ENCODE measurements at regions not wholly inside any gene's neighbourhood (a gene's known extent, or its start where the extent isn't known, plus 50 kb on each side); places are given as distances from the start of the nearest gene placed in this dataset.
A peak's percentile ranks its signal among the peaks of the same experiment; 100 is the strongest.

GRCh38 chr17:71985111-71986039 lies 135.4 kb upstream of the SOX9 start:
- Mint-ChIP-seq H3K36me3 (ENCODE audit: low read depth) (no peaks in the 10 kb centered on the region), H3K4me1 (peaks cover 6% of the 10 kb centered on the region), H3K27ac (no peak overlapping the region), H3K9me3 (ENCODE audit: low read depth) (peaks cover 19% of the 10 kb centered on the region), H3K4me3 (no peak overlapping the region), H3K27me3 (peaks cover 2% of the 10 kb centered on the region)
- intact Hi-C loops (cut with DNase I, micrococcal nuclease): no loop called here
- POLR2A ChIA-PET: no interaction called here
- CTCF ChIA-PET: interaction anchor here (0.6 kb wide), 1 partner anchor 103 kb away, joined by 3 read pairs; no protein-coding TSS in a partner anchor
- no peak for DNase-seq
- ATAC-seq: no peak

GRCh38 chr17:71986886-71987285 lies 133.9 kb upstream of the SOX9 start:
- ChIA-PET POLR2A (no interaction called here), CTCF (no interaction called here)
- Mint-ChIP-seq H3K4me3 (no peak overlapping the region), H3K9me3 (ENCODE audit: low read depth) (peaks cover 14% of the 10 kb centered on the region), H3K4me1 (peaks cover 6% of the 10 kb centered on the region), H3K36me3 (ENCODE audit: low read depth) (no peaks in the 10 kb centered on the region), H3K27ac (no peak overlapping the region), H3K27me3 (peaks cover 2% of the 10 kb centered on the region)
- intact Hi-C loops (cut with DNase I, micrococcal nuclease): no loop called here
- ATAC-seq: no peak
- DNase-seq: no peak

- H3K36me3 Mint-ChIP-seq (ENCODE audit: low read depth): no peaks in the 10 kb centered on the region
- peaks cover 6% of the 10 kb centered on the region for H3K4me1 Mint-ChIP-seq
- ATAC-seq (no peak), DNase-seq (no peak)
- CTCF ChIA-PET: no interaction called here
- POLR2A ChIA-PET: no interaction called here
- intact Hi-C loops (cut with DNase I, micrococcal nuclease): no loop called here
- H3K4me3 Mint-ChIP-seq: no peak overlapping the region
- peaks cover 2% of the 10 kb centered on the region for H3K27me3 Mint-ChIP-seq
- H3K27ac Mint-ChIP-seq: no peak overlapping the region
- peaks cover 14% of the 10 kb centered on the region for H3K9me3 Mint-ChIP-seq (ENCODE audit: low read depth)
Observed at GRCh38 chr17:71987634-71988033, 133.2 kb upstream of the SOX9 start.

- CTCF ChIA-PET: interaction anchor here (0.9 kb wide), 1 partner anchor 23 kb away, joined by 3 read pairs; no protein-coding TSS in a partner anchor
- POLR2A ChIA-PET: no interaction called here
- Mint-ChIP-seq H3K4me1 (no peaks in the 10 kb centered on the region), H3K36me3 (ENCODE audit: low read depth) (no peaks in the 10 kb centered on the region), H3K27ac (no peak overlapping the region), H3K4me3 (no peak overlapping the region), H3K27me3 (peaks cover 2% of the 10 kb centered on the region), H3K9me3 (ENCODE audit: low read depth) (peaks cover 8% of the 10 kb centered on the region)
- ATAC-seq: no peak
- DNase-seq: no peak
- intact Hi-C loops (cut with DNase I, micrococcal nuclease): no loop called here
Observed at GRCh38 chr17:71989117-71989516, 131.7 kb upstream of the SOX9 start.

- H3K27ac Mint-ChIP-seq: no peak overlapping the region
- ChIA-PET POLR2A (no interaction called here), CTCF (no interaction called here)
- no peaks in the 10 kb centered on the region for H3K4me1 Mint-ChIP-seq
- DNase-seq: no peak
- H3K36me3 Mint-ChIP-seq (ENCODE audit: low read depth): no peaks in the 10 kb centered on the region
- no peak for ATAC-seq
- peaks cover 1% of the 10 kb centered on the region for H3K9me3 Mint-ChIP-seq (ENCODE audit: low read depth)
- H3K4me3 Mint-ChIP-seq: no peak overlapping the region
- no peaks in the 10 kb centered on the region for H3K27me3 Mint-ChIP-seq
- intact Hi-C loops (cut with DNase I, micrococcal nuclease): loop anchor here in 1 of 2 experiments (10.0 kb wide), 1 partner anchor 59 kb away; no protein-coding TSS in a partner anchor
Observed at GRCh38 chr17:71993363-71993762, 127.5 kb upstream of the SOX9 start.

- ChIA-PET POLR2A (no interaction called here), CTCF (no interaction called here)
- DNase-seq (no peak), ATAC-seq (no peak)
- H3K27me3 Mint-ChIP-seq: no peaks in the 10 kb centered on the region
- intact Hi-C loops (cut with DNase I, micrococcal nuclease): loop anchor here in 1 of 2 experiments (10.0 kb wide), 1 partner anchor 61 kb away; no protein-coding TSS in a partner anchor
- H3K4me1 Mint-ChIP-seq: no peaks in the 10 kb centered on the region
- H3K4me3 Mint-ChIP-seq: no peak overlapping the region
- no peaks in the 10 kb centered on the region for H3K36me3 Mint-ChIP-seq (ENCODE audit: low read depth)
- no peak overlapping the region for H3K27ac Mint-ChIP-seq
- H3K9me3 Mint-ChIP-seq (ENCODE audit: low read depth): peaks cover 1% of the 10 kb centered on the region
Observed at GRCh38 chr17:71995590-71995989, 125.2 kb upstream of the SOX9 start.

- Mint-ChIP-seq H3K4me3 (no peak overlapping the region), H3K4me1 (peaks cover 3% of the 10 kb centered on the region), H3K27ac (no peak overlapping the region), H3K9me3 (ENCODE audit: low read depth) (no peaks in the 10 kb centered on the region), H3K36me3 (ENCODE audit: low read depth) (no peaks in the 10 kb centered on the region), H3K27me3 (peaks cover 2% of the 10 kb centered on the region)
- ChIA-PET POLR2A (no interaction called here), CTCF (interaction anchor here (0.5 kb wide), 1 partner anchor 1078 kb away, joined by 4 read pairs; no protein-coding TSS in a partner anchor)
- DNase-seq (no peak), ATAC-seq (peak; percentile 26)
- intact Hi-C loops (cut with DNase I, micrococcal nuclease): no loop called here
Observed at GRCh38 chr17:72004011-72004427, 116.8 kb upstream of the SOX9 start.

- intact Hi-C loops (cut with DNase I, micrococcal nuclease): no loop called here
- H3K4me3 Mint-ChIP-seq: no peak overlapping the region
Observed at GRCh38 chr17:72004611-72005331, 116.0 kb upstream of the SOX9 start.

GRCh38 chr17:72005332-72006163 lies 115.3 kb upstream of the SOX9 start:
- Mint-ChIP-seq H3K4me3 (no peak overlapping the region), H3K27ac (no peak overlapping the region), H3K27me3 (peaks cover 3% of the 10 kb centered on the region), H3K9me3 (ENCODE audit: low read depth) (no peaks in the 10 kb centered on the region), H3K36me3 (ENCODE audit: low read depth) (no peaks in the 10 kb centered on the region), H3K4me1 (peaks cover 3% of the 10 kb centered on the region)
- ChIA-PET POLR2A (no interaction called here), CTCF (no interaction called here)
- ATAC-seq (peak; percentile 51), DNase-seq (peak; percentile 10)
- intact Hi-C loops (cut with DNase I, micrococcal nuclease): no loop called here

More at GRCh38 chr17:72004611-72005331, 116.0 kb upstream of the SOX9 start:
- POLR2A ChIA-PET: no interaction called here
- ATAC-seq (no peak), DNase-seq (no peak)
- Mint-ChIP-seq H3K27ac (no peak overlapping the region), H3K27me3 (peaks cover 2% of the 10 kb centered on the region), H3K4me1 (peaks cover 3% of the 10 kb centered on the region), H3K9me3 (ENCODE audit: low read depth) (no peaks in the 10 kb centered on the region), H3K36me3 (ENCODE audit: low read depth) (no peaks in the 10 kb centered on the region)
- CTCF ChIA-PET: no interaction called here

GRCh38 chr17:72008236-72008876 lies 112.5 kb upstream of the SOX9 start:
- Mint-ChIP-seq H3K4me3 (no peak overlapping the region), H3K36me3 (ENCODE audit: low read depth) (no peaks in the 10 kb centered on the region), H3K27me3 (peaks cover 3% of the 10 kb centered on the region), H3K27ac (no peak overlapping the region), H3K9me3 (ENCODE audit: low read depth) (no peaks in the 10 kb centered on the region), H3K4me1 (peaks cover 3% of the 10 kb centered on the region)
- intact Hi-C loops (cut with DNase I, micrococcal nuclease): no loop called here
- CTCF ChIA-PET: no interaction called here
- POLR2A ChIA-PET: no interaction called here
- DNase-seq (no peak), ATAC-seq (no peak)

GRCh38 chr17:72011561-72011960 lies 109.3 kb upstream of the SOX9 start:
- peaks cover 3% of the 10 kb centered on the region for H3K27me3 Mint-ChIP-seq
- intact Hi-C loops (cut with DNase I, micrococcal nuclease): no loop called here

More at GRCh38 chr17:72011561-72011960, 109.3 kb upstream of the SOX9 start:
- ATAC-seq (no peak), DNase-seq (no peak)
- ChIA-PET POLR2A (no interaction called here), CTCF (interaction anchor here (0.8 kb wide), 1 partner anchor 22 kb away, joined by 4 read pairs; no protein-coding TSS in a partner anchor)
- Mint-ChIP-seq H3K9me3 (ENCODE audit: low read depth) (peaks cover 2% of the 10 kb centered on the region), H3K4me1 (no peaks in the 10 kb centered on the region), H3K27ac (no peak overlapping the region), H3K36me3 (ENCODE audit: low read depth) (no peaks in the 10 kb centered on the region), H3K4me3 (no peak overlapping the region)
